ENCODE measurements at regions not wholly inside any gene's neighbourhood (a gene's known extent, or its start where the extent isn't known, plus 50 kb on each side); places are given as distances from the start of the nearest gene placed in this dataset.

DNA sequence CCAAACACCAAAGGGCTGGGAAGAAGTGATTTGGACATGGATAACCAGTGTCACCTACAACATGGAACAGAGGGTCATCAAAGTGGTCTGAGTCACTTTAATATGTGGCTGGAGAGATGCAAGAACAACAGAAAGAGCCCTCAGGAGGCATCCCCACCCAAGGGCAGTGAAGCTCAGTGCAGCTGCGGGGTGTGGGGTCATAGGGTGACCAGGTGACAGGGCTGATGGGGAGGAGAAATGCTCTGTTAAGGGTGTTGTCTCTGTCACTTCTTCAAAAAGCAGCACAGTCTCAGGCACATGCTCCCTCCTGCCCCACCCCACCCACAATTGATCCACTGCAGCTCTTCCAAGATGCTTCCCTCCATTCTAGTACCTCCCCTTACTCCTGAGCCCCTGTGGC, 819.1 kb downstream of the KCNJ18 start:
- ATAC-seq (no peak), DNase-seq (ENCODE audit: low read depth, low spot score) (no peak)
- Histone ChIP-seq H2AFZ (ENCODE audit: low read depth, low read length, poor library complexity, severe bottlenecking) (no peak overlapping the region), H3K4me3 (replicated peaks in 1 of 2; ENCODE audit: low read depth in 1 of 2, low read length in 2 of 2) (no peak overlapping the region), H3K4me2 (ENCODE audit: low read length) (no peak overlapping the region), H3K27me3 (ENCODE audit: insufficient read depth, low read length) (no peaks in the 10 kb centered on the region), H3K36me3 (ENCODE audit: control insufficient read depth in 1 of 2, insufficient read depth in 2 of 2, low read length in 2 of 2) (no peaks in the 10 kb centered on the region), H3K9ac (ENCODE audit: low read length) (no peak overlapping the region), H4K20me1 (ENCODE audit: insufficient read depth) (no peaks in the 10 kb centered on the region), H3K9me3 (ENCODE audit: control insufficient read depth in 1 of 2, insufficient read depth in 1 of 2, low read depth in 1 of 2, low read length in 2 of 2) (peaks cover 0 to 5% of the 10 kb centered on the region in 2 experiments; a peak in 2 of 4 replicates), H3K4me1 (ENCODE audit: control insufficient read depth in 1 of 2, insufficient read depth in 2 of 2, low read length in 2 of 2) (no peaks in the 10 kb centered on the region), H3K27ac (ENCODE audit: low read depth, low read length) (no peak overlapping the region), H3K9me2 (ENCODE audit: insufficient read depth) (no peaks in the 10 kb centered on the region), H3K79me2 (ENCODE audit: insufficient read depth, low read length) (no peaks in the 10 kb centered on the region)
- TF ChIP-seq EZH2 (IDR thresholded peaks at IDR 0.05): no peak
- TF ChIP-seq ZFX (IDR thresholded peaks at IDR 0.05): no peak
- TF ChIP-seq, protein P1, sequence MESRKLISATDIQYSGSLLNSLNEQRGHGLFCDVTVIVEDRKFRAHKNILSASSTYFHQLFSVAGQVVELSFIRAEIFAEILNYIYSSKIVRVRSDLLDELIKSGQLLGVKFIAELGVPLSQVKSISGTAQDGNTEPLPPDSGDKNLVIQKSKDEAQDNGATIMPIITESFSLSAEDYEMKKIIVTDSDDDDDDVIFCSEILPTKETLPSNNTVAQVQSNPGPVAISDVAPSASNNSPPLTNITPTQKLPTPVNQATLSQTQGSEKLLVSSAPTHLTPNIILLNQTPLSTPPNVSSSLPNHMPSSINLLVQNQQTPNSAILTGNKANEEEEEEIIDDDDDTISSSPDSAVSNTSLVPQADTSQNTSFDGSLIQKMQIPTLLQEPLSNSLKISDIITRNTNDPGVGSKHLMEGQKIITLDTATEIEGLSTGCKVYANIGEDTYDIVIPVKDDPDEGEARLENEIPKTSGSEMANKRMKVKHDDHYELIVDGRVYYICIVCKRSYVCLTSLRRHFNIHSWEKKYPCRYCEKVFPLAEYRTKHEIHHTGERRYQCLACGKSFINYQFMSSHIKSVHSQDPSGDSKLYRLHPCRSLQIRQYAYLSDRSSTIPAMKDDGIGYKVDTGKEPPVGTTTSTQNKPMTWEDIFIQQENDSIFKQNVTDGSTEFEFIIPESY (IDR thresholded peaks at IDR 0.05; ENCODE audit: extremely low read depth, insufficient replicate concordance, low read length): no peak
- TF ChIP-seq, protein P2, sequence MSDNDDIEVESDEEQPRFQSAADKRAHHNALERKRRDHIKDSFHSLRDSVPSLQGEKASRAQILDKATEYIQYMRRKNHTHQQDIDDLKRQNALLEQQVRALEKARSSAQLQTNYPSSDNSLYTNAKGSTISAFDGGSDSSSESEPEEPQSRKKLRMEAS (IDR thresholded peaks at IDR 0.05): no peak
- TF ChIP-seq SIN3A (IDR thresholded peaks at IDR 0.05; ENCODE audit: low read depth): no peak
- TF ChIP-seq CEBPB (IDR thresholded peaks at IDR 0.05; ENCODE audit: low read depth): no peak
- TF ChIP-seq SP1 (IDR thresholded peaks at IDR 0.05; ENCODE audit: low read depth): no peak
- no peak for TF ChIP-seq ELF1 (IDR thresholded peaks at IDR 0.05; ENCODE audit: borderline replicate concordance, low read depth)
- TF ChIP-seq EZH2phosphoT487 (IDR thresholded peaks at IDR 0.05; ENCODE audit: borderline replicate concordance): no peak
- TF ChIP-seq TCF7L2 (IDR thresholded peaks at IDR 0.05; ENCODE audit: borderline replicate concordance, extremely low read depth, insufficient read depth, insufficient read length): no peak
- ChIA-PET POLR2A (no interaction called here), CTCF (no interaction called here), RAD21 (ENCODE audit: low non-redundant PET in 1 of 2, low total read pairs in 2 of 2, uncharacterized antibody in 2 of 2, unreplicated experiment in 2 of 2) (no interaction called here)
- intact Hi-C loops (cut with micrococcal nuclease): no loop called here
- no TSS peak for BruUV-seq (replicated peaks)

Measured in HCT116 (cell line).